AG04450 (cell line): ENCODE measurements at regions not wholly inside any gene's neighbourhood (a gene's known extent, or its start where the extent isn't known, plus 50 kb on each side); places are given as distances from the start of the nearest gene placed in this dataset.

ENCODE experiments used
- CTCF ChIA-PET: fragments of 300-600, 350-600 bp; formaldehyde crosslinking; extraction: SDS; loops from one replicate; lab custom pipeline; 2022; ENCODE audit warnings: antibody characterized with exemption, inconsistent platforms; lab: Charles Lee
- POLR2A ChIA-PET: fragments of 350-600 bp; formaldehyde crosslinking; extraction: SDS; loops from one replicate; lab custom pipeline; 2021; ENCODE audit warnings: antibody characterized with exemption, inconsistent platforms; lab: Yijun Ruan, JAX
- DNase-seq: peaks from one replicate; pipeline ENCODE4 v3.0.0-alpha.2; 2011; ENCODE audit warnings: low read depth, low spot score
- H3K27ac ChIP-seq: one replicate; pipeline ENCODE4 v1.5.1; 2012; ENCODE audit warnings: low read depth, low read length, control low read depth
- H3K27me3 ChIP-seq: one replicate; pipeline ENCODE4 v1.6.0; 2012; ENCODE audit warnings: low read length; ENCODE audit not compliant: control insufficient read depth, insufficient read depth
- H3K4me3 ChIP-seq: 2 replicates; pipeline ENCODE4 v1.5.1; 2011; ENCODE audit warnings: mild to moderate bottlenecking, low read depth, low read length, control low read depth
- H3K9me3 ChIP-seq: 2 replicates; pipeline ENCODE4 v1.5.1; 2012; ENCODE audit warnings: low read length; ENCODE audit not compliant: control insufficient read depth, insufficient read depth
- CTCF ChIP-seq: IDR thresholded peaks from 2 replicates; pipeline ENCODE4 v1.5.1; 2011; ENCODE audit warnings: low read depth, low read length, control low read depth, inconsistent platforms

DNA sequence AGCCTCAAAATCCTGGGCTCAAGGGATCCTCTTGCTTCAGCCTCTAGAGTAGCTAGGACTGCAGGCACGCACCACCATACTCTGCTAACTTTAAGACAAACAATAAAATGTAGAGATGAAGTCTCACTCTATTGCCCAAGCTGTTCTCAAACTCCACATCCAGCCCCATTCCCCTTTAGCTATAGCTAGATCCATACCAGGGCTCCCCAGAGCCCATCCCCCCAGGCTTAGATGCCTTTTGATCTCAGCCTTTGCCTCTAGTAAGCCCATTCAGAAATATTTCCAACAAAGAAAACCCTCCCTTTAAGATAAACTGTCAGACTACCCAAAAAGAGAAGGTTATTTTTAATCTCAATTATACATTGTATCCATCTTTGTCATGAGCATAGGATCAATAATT lies 325.4 kb downstream of the CHRM3 start:
- ChIA-PET CTCF (no interaction called here), POLR2A (no interaction called here)
- Histone ChIP-seq H3K4me3 (no peak overlapping the region), H3K27ac (no peak overlapping the region), H3K27me3 (no peaks in the 10 kb centered on the region), H3K9me3 (no peaks in the 10 kb centered on the region; the same call in 1 of the 2 replicates)
- no peak for TF ChIP-seq CTCF
- DNase-seq: no peak

GRCh38 chr1:239717097-239717917 lies 330.9 kb downstream of the CHRM3 start:
- H3K9me3 ChIP-seq: no peaks in the 10 kb centered on the region
- no peak for TF ChIP-seq CTCF
- no peak for DNase-seq
- ChIA-PET POLR2A (no interaction called here), CTCF (no interaction called here)
- no peak overlapping the region for H3K27ac ChIP-seq
- no peaks in the 10 kb centered on the region for H3K27me3 ChIP-seq
- H3K4me3 ChIP-seq: no peak overlapping the region

DNA sequence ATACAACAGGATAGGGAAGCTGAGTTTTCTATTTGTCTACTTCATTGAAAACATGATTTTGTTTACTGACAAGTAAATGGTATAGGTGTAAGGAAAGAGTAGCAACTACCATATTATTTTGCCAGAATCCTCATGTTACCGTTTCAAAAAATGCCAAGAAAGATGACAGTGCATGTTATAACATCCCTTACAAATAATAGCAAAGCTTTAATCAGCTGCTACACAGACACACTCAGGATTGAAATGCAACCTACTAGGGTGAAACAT lies 331.5 kb downstream of the CHRM3 start:
- Histone ChIP-seq H3K27me3 (no peaks in the 10 kb centered on the region), H3K9me3 (no peaks in the 10 kb centered on the region), H3K4me3 (no peak overlapping the region), H3K27ac (no peak overlapping the region)
- ChIA-PET POLR2A (no interaction called here), CTCF (no interaction called here)
- no peak for TF ChIP-seq CTCF
- no peak for DNase-seq

GRCh38 chr1:239718571-239718970 lies 332.2 kb downstream of the CHRM3 start:
- Histone ChIP-seq H3K9me3 (no peaks in the 10 kb centered on the region), H3K27me3 (no peaks in the 10 kb centered on the region), H3K27ac (no peak overlapping the region), H3K4me3 (no peak overlapping the region)
- no peak for DNase-seq
- ChIA-PET CTCF (no interaction called here), POLR2A (no interaction called here)
- TF ChIP-seq CTCF: no peak

DNA sequence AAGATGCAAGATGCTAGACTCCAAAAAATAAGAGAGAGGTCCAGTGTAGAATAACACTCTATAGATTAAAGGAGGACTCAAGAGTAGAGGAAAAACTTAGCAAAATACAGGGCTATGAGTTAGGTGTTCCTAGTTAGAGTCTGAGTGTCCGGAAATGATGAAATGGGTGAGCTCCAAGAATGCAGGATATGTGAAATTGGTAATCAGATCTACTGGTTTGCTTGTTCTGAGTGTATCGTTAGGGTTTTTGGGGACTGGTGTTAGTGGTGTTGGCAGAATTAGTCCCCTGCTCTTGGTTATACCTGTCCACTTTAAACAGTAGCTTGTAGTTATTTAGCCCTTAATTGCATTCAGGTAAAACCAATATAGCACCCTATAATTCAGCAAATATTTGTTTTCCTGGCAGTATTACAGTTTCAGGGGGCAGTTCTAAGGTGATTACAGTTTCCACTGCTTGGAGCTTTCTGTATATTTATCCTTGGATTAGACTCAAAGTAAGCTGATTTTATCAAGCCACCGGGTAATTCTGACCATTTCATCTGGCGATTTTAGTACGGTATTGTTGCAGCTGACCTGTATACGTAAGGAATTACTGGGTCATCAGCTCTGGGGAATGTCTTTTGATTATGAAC lies 332.7 kb downstream of the CHRM3 start:
- H3K9me3 ChIP-seq: no peaks in the 10 kb centered on the region
- CTCF ChIA-PET: no interaction called here
- H3K27me3 ChIP-seq: no peaks in the 10 kb centered on the region
- H3K27ac ChIP-seq: no peak overlapping the region
- no peak overlapping the region for H3K4me3 ChIP-seq
- TF ChIP-seq CTCF: no peak
- POLR2A ChIA-PET: no interaction called here
- no peak for DNase-seq
